H1 (cell line): ENCODE measurements at regions not wholly inside any gene's neighbourhood (a gene's known extent, or its start where the extent isn't known, plus 50 kb on each side); places are given as distances from the start of the nearest gene placed in this dataset.

Experiments
- CTCF ChIA-PET: fragments of 300-600 bp; sonication (Branson Sonifier 250); formaldehyde crosslinking; loops from one replicate; lab custom pipeline; 2021; ENCODE audit not compliant: partially characterized antibody; lab: Charles Lee
- POLR2A ChIA-PET: fragments of 300-600 bp; sonication (Branson Sonifier 250); formaldehyde crosslinking; loops from one replicate; lab custom pipeline; 2021; ENCODE audit warnings: inconsistent platforms; ENCODE audit not compliant: partially characterized antibody; lab: Charles Lee
- DNase-seq, 2 experiments: peaks; one replicate each; pipeline versions ENCODE4 v3.0.0 to v3.0.0-alpha.2; 2010 to 2022; ENCODE audit warnings: low spot score in 2 of 2, low read depth in 1 of 2, mixed read lengths in 1 of 2
- FAIRE-seq: peaks from 2 replicates; lab custom pipeline; 2011; peaks lifted over from hg19 to GRCh38; lab: Jason Lieb, UNC
- H2AFZ ChIP-seq: 2 replicates; pipeline ENCODE4 v1.8.1; 2012; ENCODE audit warnings: low read length, inconsistent platforms
- H2AK5ac ChIP-seq: 2 replicates; pipeline ENCODE4 v1.6.1; 2013; ENCODE audit warnings: low read depth, low read length
- H2BK120ac ChIP-seq: replicated peaks from 2 replicates; pipeline ENCODE3; 2013; ENCODE audit warnings: low read depth, low read length, inconsistent platforms
- H2BK12ac ChIP-seq: 2 replicates; pipeline ENCODE4 v1.6.1; 2013; ENCODE audit warnings: low read depth, low read length
- H2BK15ac ChIP-seq: 2 replicates; pipeline ENCODE4 v1.6.1; 2013; ENCODE audit warnings: low read length
- H2BK20ac ChIP-seq: 2 replicates; pipeline ENCODE4 v1.6.1; 2013; ENCODE audit warnings: low read length
- H2BK5ac ChIP-seq: 2 replicates; pipeline ENCODE4 v1.6.1; 2013; ENCODE audit warnings: low read depth, low read length
- H3K14ac ChIP-seq: 2 replicates; pipeline ENCODE4 v1.6.1; 2013; ENCODE audit warnings: inconsistent platforms; ENCODE audit not compliant: insufficient read length
- H3K18ac ChIP-seq: 2 replicates; pipeline ENCODE4 v1.6.1; 2013; ENCODE audit warnings: low read length; ENCODE audit errors: extremely low read depth
- H3K23ac ChIP-seq: 2 replicates; pipeline ENCODE4 v1.6.1; 2013; ENCODE audit warnings: inconsistent platforms; ENCODE audit not compliant: insufficient read length
- H3K23me2 ChIP-seq: 2 replicates; pipeline ENCODE4 v1.6.1; 2013; ENCODE audit warnings: low read depth, low read length
- H3K27ac ChIP-seq: 2 replicates; pipeline ENCODE4 v1.6.1; 2011; ENCODE audit warnings: low read depth, low read length, inconsistent platforms
- H3K27me3 ChIP-seq, 4 experiments: replicated peaks in 1 of 4; 1 replicate in 1 of 4; 2 replicates in 3 of 4; pipeline versions ENCODE4 v1.6.1 to v1.8.1; 2011 to 2013; ENCODE audit warnings: low read length in 3 of 4, mild to moderate bottlenecking in 3 of 4, inconsistent platforms in 2 of 4, mixed read lengths in 2 of 4, moderate library complexity in 1 of 4; ENCODE audit not compliant: control insufficient read depth in 3 of 4, insufficient read depth in 3 of 4; ENCODE audit errors: extremely low read depth in 1 of 4
- H3K36me3 ChIP-seq, 4 experiments: 2 replicates each; pipeline versions ENCODE4 v1.6.1 to v1.8.1; 2011 to 2013; ENCODE audit warnings: mild to moderate bottlenecking in 4 of 4, low read length in 3 of 4, moderate library complexity in 2 of 4, control low read depth in 1 of 4, inconsistent platforms in 1 of 4; ENCODE audit not compliant: insufficient read depth in 4 of 4, control insufficient read depth in 2 of 4
- H3K4ac ChIP-seq: replicated peaks from 2 replicates; pipeline ENCODE3; 2013; ENCODE audit warnings: low read length, low read depth, mixed read lengths, inconsistent platforms; ENCODE audit not compliant: insufficient read length
- H3K4me1 ChIP-seq, 4 experiments: replicated peaks in 1 of 4; 1 replicate in 1 of 4; 2 replicates in 3 of 4; pipeline versions ENCODE4 v1.6.1 to v1.8.1; 2011 to 2013; ENCODE audit warnings: low read length in 3 of 4, inconsistent platforms in 2 of 4, mixed read lengths in 1 of 4; ENCODE audit not compliant: insufficient read depth in 4 of 4, control insufficient read depth in 3 of 4
- H3K4me2 ChIP-seq, 2 experiments: 2 replicates each; pipeline versions ENCODE4 v1.6.1 to v1.8.1; 2011 to 2013; ENCODE audit warnings: low read depth in 2 of 2, low read length in 2 of 2, control low read depth in 1 of 2, inconsistent platforms in 1 of 2, mild to moderate bottlenecking in 1 of 2; ENCODE audit not compliant: insufficient read depth in 1 of 2
- H3K4me3 ChIP-seq, 4 experiments: fragments of 200-600, 300-600 bp in 1 of 4; sonication (generic), shearing (Covaris generic), sonication (Bioruptor Twin) in 1 of 4; 2 replicates each; pipeline versions ENCODE4 v1.5.1 to v1.8.1; 2011 to 2016; ENCODE audit warnings: low read length in 4 of 4, low read depth in 3 of 4, control low read depth in 2 of 4, inconsistent platforms in 2 of 4, mild to moderate bottlenecking in 2 of 4, mixed read lengths in 1 of 4, moderate library complexity in 1 of 4; ENCODE audit not compliant: insufficient read depth in 2 of 4; ENCODE audit errors: extremely low read depth in 1 of 4
- H3K56ac ChIP-seq: replicated peaks from 2 replicates; pipeline ENCODE3; 2013; ENCODE audit warnings: low read depth, mild to moderate bottlenecking, mixed read lengths, low read length, inconsistent platforms; ENCODE audit not compliant: insufficient read length
- H3K79me1 ChIP-seq: 2 replicates; pipeline ENCODE4 v1.6.1; 2013; ENCODE audit warnings: low read depth, low read length, control low read depth
- H3K79me2 ChIP-seq, 2 experiments: 2 replicates each; pipeline versions ENCODE4 v1.6.1 to v1.8.1; 2012 to 2013; ENCODE audit warnings: low read length in 2 of 2, mild to moderate bottlenecking in 2 of 2, inconsistent platforms in 1 of 2; ENCODE audit not compliant: insufficient read depth in 2 of 2, control insufficient read depth in 1 of 2
- H3K9ac ChIP-seq, 4 experiments: replicated peaks in 1 of 4; 1 replicate in 1 of 4; 2 replicates in 3 of 4; pipeline versions ENCODE4 v1.6.1 to v1.8.1; 2011 to 2013; ENCODE audit warnings: low read depth in 3 of 4, low read length in 3 of 4, control low read depth in 2 of 4, mild to moderate bottlenecking in 2 of 4, moderate library complexity in 2 of 4, inconsistent platforms in 1 of 4; ENCODE audit errors: extremely low read depth in 1 of 4
- H3K9me3 ChIP-seq, 2 experiments: 2 replicates each; pipeline versions ENCODE4 v1.6.1 to v1.8.1; 2012 to 2013; ENCODE audit warnings: mild to moderate bottlenecking in 2 of 2, moderate library complexity in 2 of 2, control low read depth in 1 of 2, inconsistent platforms in 1 of 2, low read depth in 1 of 2, low read length in 1 of 2, mixed read lengths in 1 of 2; ENCODE audit not compliant: insufficient read depth in 2 of 2
- H4K20me1 ChIP-seq, 2 experiments: replicated peaks in 1 of 2; 2 replicates each; pipeline versions ENCODE3 to v1.8.1; 2011 to 2013; ENCODE audit warnings: inconsistent platforms in 2 of 2, low read length in 2 of 2, mild to moderate bottlenecking in 1 of 2; ENCODE audit not compliant: insufficient read depth in 2 of 2, control insufficient read depth in 1 of 2
- H4K5ac ChIP-seq: 2 replicates; pipeline ENCODE4 v1.6.1; 2013; ENCODE audit warnings: low read length, low read depth, mixed read lengths, inconsistent platforms; ENCODE audit not compliant: insufficient read length
- H4K8ac ChIP-seq: 2 replicates; pipeline ENCODE4 v1.8.0; 2013; ENCODE audit warnings: mild to moderate bottlenecking, moderate library complexity, low read length, inconsistent platforms; ENCODE audit not compliant: insufficient read depth; ENCODE audit errors: extremely low read depth
- H4K91ac ChIP-seq: replicated peaks from 2 replicates; pipeline ENCODE3; 2013; ENCODE audit warnings: low read length, mixed read lengths, inconsistent platforms; ENCODE audit not compliant: insufficient read length
- ATF2 ChIP-seq: IDR thresholded peaks from 2 replicates; pipeline ENCODE4 v1.6.1; 2012; ENCODE audit warnings: low read length, inconsistent platforms
- SUZ12 ChIP-seq: fragments of 200-600 bp; sonication (generic); IDR thresholded peaks from 2 replicates; pipeline ENCODE4 v1.6.1; 2012; ENCODE audit warnings: mild to moderate bottlenecking, inconsistent platforms, low read length, moderate library complexity, mixed read lengths
- TEAD4 ChIP-seq: IDR thresholded peaks from 2 replicates; pipeline ENCODE4 v1.6.1; 2012; ENCODE audit warnings: low read depth, low read length, inconsistent platforms, mixed read lengths
- ZNF274 ChIP-seq: IDR thresholded peaks from 2 replicates; pipeline ENCODE4 v1.7.0; 2012; ENCODE audit warnings: low read length, borderline replicate concordance; ENCODE audit errors: extremely low read depth
- WGBS, 2 experiments: shearing (Covaris generic) in 1 of 2; methylation state at CpG; one replicate each; pipeline versions ENCODE4 v1.1.6 to v1.1.7; 2013 to 2015; ENCODE audit warnings: low lambda C conversion rate in 2 of 2, mixed read lengths in 2 of 2, inconsistent platforms in 1 of 2, low coverage in 1 of 2, missing lambda C conversion rate in 1 of 2; ENCODE audit not compliant: insufficient replicate concordance in 2 of 2, insufficient coverage in 1 of 2, insufficient read length in 1 of 2; ENCODE audit errors: extremely low coverage in 1 of 2, missing lambda C conversion rate in 1 of 2; 5-methylcytosine and 5-hydroxymethylcytosine counted together

- H3K23ac ChIP-seq, result no peak overlapping the region
- no peak for TF ChIP-seq ATF2
- TF ChIP-seq TEAD4, result no peak
- TF ChIP-seq SUZ12, result no peak
- no peak for TF ChIP-seq ZNF274
- TF ChIP-seq, all 59 proteins: peak for 0
- no peak overlapping the region for H2AFZ ChIP-seq
- no peak overlapping the region for H2BK120ac ChIP-seq
- no peak overlapping the region for H3K4ac ChIP-seq
- H2AK5ac ChIP-seq, result no peak overlapping the region
- H2BK5ac ChIP-seq, result no peak overlapping the region
- H2BK15ac ChIP-seq, result no peak overlapping the region
- H3K9ac ChIP-seq, result no peak overlapping the region
- H3K79me2 ChIP-seq, result no peaks in the 10 kb centered on the region
- no peak overlapping the region for H3K4me3 ChIP-seq
- H3K23me2 ChIP-seq, result no peaks in the 10 kb centered on the region
- no peaks in the 10 kb centered on the region; a peak in 1 of 7 replicates for H3K4me1 ChIP-seq
- H2BK12ac ChIP-seq, result no peak overlapping the region
- FAIRE-seq (no peak), DNase-seq (no peak)
- WGBS, 2 experiments, result 89% methylated on average over 9 of the region's 9 CpGs; no CpG with 5 or more reads in 1 of the 2 experiments
- no peak overlapping the region for H3K14ac ChIP-seq
- no peak overlapping the region for H2BK20ac ChIP-seq
- no peaks in the 10 kb centered on the region for H3K9me3 ChIP-seq
- no peaks in the 10 kb centered on the region for H3K27me3 ChIP-seq
- CTCF ChIA-PET, result interaction anchor here (0.8 to 1.0 kb wide), 2 partner anchors 22 to 108 kb away, joined by 3 read pairs; no protein-coding TSS in a partner anchor
- no peaks in the 10 kb centered on the region for H4K20me1 ChIP-seq
- H3K27ac ChIP-seq, result no peak overlapping the region
- H3K18ac ChIP-seq, result no peak overlapping the region
- H3K56ac ChIP-seq, result no peak overlapping the region
- no peaks in the 10 kb centered on the region for H3K79me1 ChIP-seq
- H4K5ac ChIP-seq, result no peak overlapping the region
- POLR2A ChIA-PET, result no interaction called here
- no peaks in the 10 kb centered on the region for H3K36me3 ChIP-seq
- H4K8ac ChIP-seq, result no peak overlapping the region
- H3K4me2 ChIP-seq, result no peak overlapping the region
- H4K91ac ChIP-seq, result no peak overlapping the region
Measured at GRCh38 chr2:136362676-136363390, 244.9 kb upstream of the CXCR4 start.
